ENCODE measurements at regions not wholly inside any gene's neighbourhood (a gene's known extent, or its start where the extent isn't known, plus 50 kb on each side); places are given as distances from the start of the nearest gene placed in this dataset.

DNA sequence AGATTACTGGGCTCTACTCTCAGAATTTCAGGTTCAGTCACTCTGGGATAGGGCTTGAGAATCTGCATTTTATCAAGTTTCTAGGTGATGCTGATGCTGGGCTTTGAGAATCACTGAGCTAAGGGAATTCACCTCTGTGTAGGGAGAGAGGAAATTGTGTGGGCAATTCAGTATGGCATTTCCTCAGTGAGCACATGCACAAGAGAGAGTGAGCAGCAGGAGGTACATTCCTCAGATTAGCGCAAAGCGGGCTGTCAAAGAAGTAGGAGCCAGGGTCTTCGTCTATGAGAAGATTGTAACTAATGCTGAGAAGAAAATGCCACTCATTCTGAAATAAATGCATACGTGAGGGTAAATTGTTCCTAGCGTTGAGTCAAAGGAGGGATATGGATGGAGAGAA, 175.9 kb downstream of the KIF4B start:
- Mint-ChIP-seq H3K27ac (no peak overlapping the region), H3K9me3 (ENCODE audit: low read depth) (no peaks in the 10 kb centered on the region), H3K4me3 (no peak overlapping the region), H3K36me3 (no peaks in the 10 kb centered on the region), H3K4me1 (no peaks in the 10 kb centered on the region), H3K27me3 (no peaks in the 10 kb centered on the region)
- CTCF ChIA-PET = no interaction called here
- ATAC-seq = no peak
- DNase-seq = no peak

DNA sequence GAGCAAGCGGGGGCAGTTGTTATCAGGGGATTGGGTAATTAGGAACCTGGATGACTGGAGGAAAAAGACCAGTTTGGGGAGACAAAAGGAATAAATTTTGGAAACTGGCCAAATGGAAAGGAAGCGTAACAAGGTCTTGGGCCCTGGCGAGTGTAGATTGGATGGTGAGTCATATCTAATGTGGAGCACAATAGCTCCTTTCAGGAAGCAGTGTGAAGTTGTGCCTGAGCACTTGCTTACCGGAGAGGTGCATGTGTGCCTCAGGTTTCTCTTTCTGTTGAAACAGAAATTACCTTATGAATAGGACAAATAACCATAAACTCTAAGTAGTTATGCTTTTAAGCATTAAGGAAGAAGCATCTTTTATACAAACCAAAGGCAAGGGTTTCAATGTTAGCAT, 176.4 kb downstream of the KIF4B start:
- ATAC-seq (no peak), DNase-seq (no peak)
- Mint-ChIP-seq H3K27ac (no peak overlapping the region), H3K9me3 (ENCODE audit: low read depth) (no peaks in the 10 kb centered on the region), H3K4me3 (no peak overlapping the region), H3K36me3 (no peaks in the 10 kb centered on the region), H3K27me3 (no peaks in the 10 kb centered on the region), H3K4me1 (no peaks in the 10 kb centered on the region)
- CTCF ChIA-PET = no interaction called here

DNA sequence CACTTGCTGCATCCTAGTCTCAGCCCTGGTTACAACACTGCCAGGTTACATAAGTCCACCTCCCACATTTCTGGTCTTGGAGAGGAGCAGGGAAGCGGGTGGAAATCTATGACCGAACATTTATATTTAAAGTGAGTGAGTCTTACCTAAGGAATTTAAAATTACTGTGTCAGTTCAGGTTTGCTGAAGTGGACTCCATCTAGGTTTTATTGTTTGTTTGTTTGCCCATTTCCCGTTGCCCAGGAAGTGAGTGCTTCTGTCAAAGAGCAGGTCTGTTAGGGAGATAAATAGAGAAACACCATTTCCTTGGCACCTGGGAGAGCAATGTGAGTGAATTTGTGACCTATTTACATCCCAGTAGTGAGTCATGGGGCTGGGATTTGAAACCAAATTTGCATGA, 179.5 kb downstream of the KIF4B start:
- ATAC-seq (no peak), DNase-seq (no peak)
- no peak overlapping the region for H3K27ac Mint-ChIP-seq
- H3K9me3 Mint-ChIP-seq (ENCODE audit: low read depth) = no peaks in the 10 kb centered on the region
- H3K4me3 Mint-ChIP-seq = no peak overlapping the region
- H3K27me3 Mint-ChIP-seq = no peaks in the 10 kb centered on the region
- no peaks in the 10 kb centered on the region for H3K4me1 Mint-ChIP-seq
- CTCF ChIA-PET = no interaction called here
- no peaks in the 10 kb centered on the region for H3K36me3 Mint-ChIP-seq

DNA sequence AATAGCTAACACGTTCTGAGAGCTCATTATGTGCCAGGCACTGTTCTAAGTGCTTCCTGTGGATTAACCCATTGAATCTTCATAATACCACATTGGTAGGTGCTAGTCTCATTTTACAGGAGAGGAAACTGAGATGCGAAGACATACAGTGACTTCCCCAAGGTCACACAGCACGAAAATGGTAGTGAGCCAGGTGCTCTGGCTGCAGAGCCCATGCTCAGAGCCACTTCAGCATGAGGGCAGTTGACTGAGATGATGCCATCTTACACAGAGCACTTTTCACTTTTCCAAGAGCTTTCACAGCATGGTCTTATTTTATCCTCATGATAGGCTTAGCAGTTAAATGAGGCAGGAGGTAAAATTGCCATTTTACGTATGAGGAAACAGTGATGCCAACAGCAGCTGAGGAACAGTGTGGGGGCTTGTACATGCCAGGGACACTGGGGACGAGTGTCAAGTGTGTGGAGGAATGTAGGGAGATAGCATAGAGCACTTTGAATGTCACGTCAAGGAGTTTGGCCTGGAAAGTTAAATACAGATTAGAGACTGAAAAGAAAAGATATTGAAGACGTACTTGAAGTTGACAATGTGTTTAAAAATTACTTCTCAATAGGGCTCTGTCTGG, 180.0 kb downstream of the KIF4B start:
- no peak overlapping the region for H3K27ac Mint-ChIP-seq
- ATAC-seq (no peak), DNase-seq (no peak)
- no peaks in the 10 kb centered on the region for H3K36me3 Mint-ChIP-seq
- no peaks in the 10 kb centered on the region for H3K4me1 Mint-ChIP-seq
- no peak overlapping the region for H3K4me3 Mint-ChIP-seq
- no peaks in the 10 kb centered on the region for H3K27me3 Mint-ChIP-seq
- CTCF ChIA-PET = no interaction called here
- no peaks in the 10 kb centered on the region for H3K9me3 Mint-ChIP-seq (ENCODE audit: low read depth)

DNA sequence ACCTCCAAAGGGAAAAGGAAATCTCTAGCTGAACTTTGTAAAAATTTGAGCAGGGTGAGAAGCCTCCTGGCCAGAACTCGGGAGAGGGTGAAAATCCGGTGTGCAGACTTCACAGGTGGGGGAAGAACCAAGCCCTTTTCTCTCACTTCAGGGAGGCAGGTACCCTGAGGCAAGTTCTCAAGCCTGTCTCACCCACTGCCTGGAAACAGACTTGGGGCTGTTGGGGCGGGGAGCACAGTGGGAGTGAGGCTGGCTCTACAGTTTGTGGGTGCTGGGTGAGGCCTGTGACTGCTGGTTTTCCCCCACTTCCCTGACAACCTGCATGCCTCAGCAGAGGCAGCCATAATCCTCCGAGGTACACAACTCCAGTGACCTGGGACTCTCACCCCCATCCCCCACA, 187.1 kb downstream of the KIF4B start:
- peaks cover 2% of the 10 kb centered on the region for H3K9me3 Mint-ChIP-seq (ENCODE audit: low read depth)
- no peaks in the 10 kb centered on the region for H3K27me3 Mint-ChIP-seq
- CTCF ChIA-PET = no interaction called here
- ATAC-seq (no peak), DNase-seq (no peak)
- H3K4me3 Mint-ChIP-seq = no peak overlapping the region
- H3K4me1 Mint-ChIP-seq = no peaks in the 10 kb centered on the region
- H3K36me3 Mint-ChIP-seq = no peaks in the 10 kb centered on the region
- no peak overlapping the region for H3K27ac Mint-ChIP-seq

DNA sequence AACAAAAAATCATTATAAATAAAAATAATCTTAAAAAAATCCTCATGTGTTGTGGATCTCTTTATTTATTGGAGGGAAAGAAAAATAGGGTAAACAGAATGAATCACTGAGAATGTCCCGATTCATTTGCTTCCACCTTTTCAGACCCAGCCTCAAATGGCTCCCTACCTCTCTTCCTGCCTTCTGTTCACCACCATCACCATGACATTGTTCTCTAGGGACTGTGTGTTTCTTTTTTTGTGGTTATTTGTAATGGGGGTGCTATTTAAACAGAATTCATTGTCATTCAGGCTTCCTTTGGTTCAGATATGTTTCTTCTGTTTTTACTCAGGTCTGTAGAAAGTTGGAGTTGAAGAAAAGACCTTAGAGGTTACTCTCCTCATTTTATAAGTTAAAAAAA, 198.2 kb downstream of the KIF4B start:
- no peak for ATAC-seq
- H3K4me3 Mint-ChIP-seq = no peak overlapping the region
- H3K27ac Mint-ChIP-seq = no peak overlapping the region

DNA sequence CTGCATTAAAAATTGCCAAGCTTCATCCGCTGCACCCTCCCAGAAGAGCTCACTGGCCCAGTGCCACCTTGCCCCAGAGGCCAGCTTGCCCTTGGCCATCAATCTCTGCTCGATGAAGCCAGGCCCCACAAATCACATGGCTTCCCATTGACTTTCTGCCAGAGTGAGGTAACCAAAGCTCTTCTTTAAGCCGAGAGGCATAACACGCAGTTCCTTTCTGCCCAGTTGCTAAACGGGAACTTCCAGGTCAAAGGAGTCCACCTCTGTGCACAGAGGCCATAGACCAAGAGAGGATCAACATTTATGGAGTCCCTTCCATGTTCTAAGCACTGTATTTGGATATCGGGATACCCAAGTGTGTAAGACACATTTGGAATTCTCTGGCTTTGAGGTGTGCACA, 208.8 kb downstream of the KIF4B start:
- H3K27ac Mint-ChIP-seq = no peak overlapping the region
- ATAC-seq (no peak), DNase-seq (no peak)
- no peaks in the 10 kb centered on the region for H3K9me3 Mint-ChIP-seq (ENCODE audit: low read depth)
- H3K4me1 Mint-ChIP-seq = no peaks in the 10 kb centered on the region
- CTCF ChIA-PET = no interaction called here
- H3K36me3 Mint-ChIP-seq = no peaks in the 10 kb centered on the region
- no peaks in the 10 kb centered on the region for H3K27me3 Mint-ChIP-seq
- no peak overlapping the region for H3K4me3 Mint-ChIP-seq

More for the DNA sequence above, 198.2 kb downstream of the KIF4B start:
- Mint-ChIP-seq H3K27me3 (no peaks in the 10 kb centered on the region), H3K9me3 (ENCODE audit: low read depth) (no peaks in the 10 kb centered on the region), H3K4me1 (no peaks in the 10 kb centered on the region), H3K36me3 (no peaks in the 10 kb centered on the region)
- CTCF ChIA-PET = no interaction called here
- DNase-seq = no peak

DNA sequence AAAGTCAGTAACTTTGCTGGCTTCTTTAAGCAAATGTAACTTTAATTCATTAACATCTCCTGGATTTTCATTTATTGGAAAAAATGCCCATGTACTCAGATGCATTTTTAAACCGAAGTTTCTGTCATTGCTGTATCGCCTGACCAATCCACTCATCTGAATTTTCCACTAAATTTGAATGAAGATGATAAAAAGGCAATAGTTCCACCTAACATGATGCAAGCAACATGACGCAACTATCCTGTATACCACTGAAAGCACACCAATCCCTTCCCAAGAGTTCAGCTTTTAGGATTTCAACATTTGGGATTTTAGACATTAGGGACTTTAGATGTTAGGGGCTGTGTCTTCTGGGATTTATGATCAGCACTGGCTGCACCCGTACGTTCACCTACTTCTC, 215.6 kb downstream of the KIF4B start:
- ATAC-seq (no peak), DNase-seq (no peak)
- CTCF ChIA-PET = no interaction called here
- H3K9me3 Mint-ChIP-seq (ENCODE audit: low read depth) = no peaks in the 10 kb centered on the region
- no peak overlapping the region for H3K4me3 Mint-ChIP-seq
- H3K36me3 Mint-ChIP-seq = no peaks in the 10 kb centered on the region
- H3K4me1 Mint-ChIP-seq = no peaks in the 10 kb centered on the region
- H3K27me3 Mint-ChIP-seq = no peaks in the 10 kb centered on the region
- no peak overlapping the region for H3K27ac Mint-ChIP-seq

DNA sequence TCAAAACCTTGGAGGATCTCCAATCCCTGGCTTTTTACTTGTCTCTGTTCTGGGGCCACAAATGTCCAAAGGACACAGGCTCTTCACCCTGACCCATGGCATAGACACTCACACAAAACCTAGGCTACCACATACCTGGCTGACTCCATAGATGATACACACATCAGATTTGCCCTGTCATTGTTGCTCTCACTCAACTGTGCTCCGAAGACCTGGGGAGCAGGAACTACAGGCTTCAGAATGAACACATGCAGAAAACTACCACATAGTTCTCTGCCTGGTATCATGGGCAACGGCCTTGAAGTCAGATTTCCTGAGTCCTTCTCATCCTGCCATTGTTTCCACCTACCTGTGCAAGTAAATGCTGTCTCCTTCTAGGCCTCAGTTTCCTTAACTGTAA, 226.2 kb downstream of the KIF4B start:
- DNase-seq = no peak
- Mint-ChIP-seq H3K27ac (no peak overlapping the region), H3K27me3 (no peaks in the 10 kb centered on the region), H3K4me3 (no peak overlapping the region), H3K9me3 (ENCODE audit: low read depth) (peaks cover 4% of the 10 kb centered on the region), H3K4me1 (no peaks in the 10 kb centered on the region), H3K36me3 (no peaks in the 10 kb centered on the region)
- CTCF ChIA-PET = no interaction called here
- no peak for ATAC-seq

DNA sequence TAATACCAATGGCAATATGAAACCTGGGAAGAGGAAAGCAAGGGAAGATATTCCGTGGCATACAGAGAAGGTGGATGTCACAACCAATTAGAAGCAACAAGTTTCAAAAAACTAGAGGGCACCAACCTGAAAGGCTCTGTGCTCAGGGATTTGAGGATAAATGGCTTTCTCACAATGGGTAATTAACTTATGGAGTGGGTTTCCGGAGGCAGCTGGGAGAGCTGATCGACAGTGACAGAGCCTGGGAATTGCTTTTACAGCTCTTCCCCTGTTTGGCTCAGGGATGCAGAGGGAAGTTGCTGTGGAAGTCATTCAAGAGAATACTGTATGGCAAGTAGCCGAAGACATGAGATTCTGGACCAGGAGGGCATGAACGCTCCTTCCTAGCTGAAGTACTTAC, 237.0 kb downstream of the KIF4B start:
- DNase-seq = no peak
- ATAC-seq = no peak
- Mint-ChIP-seq H3K27ac (no peak overlapping the region), H3K27me3 (no peaks in the 10 kb centered on the region), H3K9me3 (ENCODE audit: low read depth) (peaks cover 2% of the 10 kb centered on the region), H3K4me3 (no peak overlapping the region), H3K36me3 (no peaks in the 10 kb centered on the region), H3K4me1 (no peaks in the 10 kb centered on the region)
- CTCF ChIA-PET = no interaction called here

DNA sequence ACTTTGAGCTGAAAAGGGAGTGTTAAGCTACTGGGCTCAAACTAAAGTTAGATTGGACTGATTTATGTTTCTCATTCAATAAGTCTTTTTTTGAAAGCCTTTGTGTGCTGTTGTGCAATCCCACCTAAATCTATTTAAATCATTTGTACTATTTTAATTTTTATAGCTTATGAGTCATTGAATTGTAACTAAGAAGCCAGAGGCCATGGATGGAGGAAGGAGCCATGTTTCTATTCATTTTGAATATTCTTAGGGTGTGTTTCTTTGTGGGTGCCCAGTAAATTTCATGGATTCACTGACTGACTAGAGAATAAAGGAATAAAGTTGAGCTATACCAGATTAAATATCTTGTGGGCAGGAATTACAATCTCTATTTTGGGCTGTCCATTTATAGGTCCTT, 238.5 kb downstream of the KIF4B start:
- H3K4me1 Mint-ChIP-seq = no peaks in the 10 kb centered on the region
- DNase-seq (no peak), ATAC-seq (no peak)
- CTCF ChIA-PET = no interaction called here
- no peaks in the 10 kb centered on the region for H3K36me3 Mint-ChIP-seq
- H3K4me3 Mint-ChIP-seq = no peak overlapping the region
- H3K9me3 Mint-ChIP-seq (ENCODE audit: low read depth) = no peaks in the 10 kb centered on the region
- no peaks in the 10 kb centered on the region for H3K27me3 Mint-ChIP-seq
- no peak overlapping the region for H3K27ac Mint-ChIP-seq

DNA sequence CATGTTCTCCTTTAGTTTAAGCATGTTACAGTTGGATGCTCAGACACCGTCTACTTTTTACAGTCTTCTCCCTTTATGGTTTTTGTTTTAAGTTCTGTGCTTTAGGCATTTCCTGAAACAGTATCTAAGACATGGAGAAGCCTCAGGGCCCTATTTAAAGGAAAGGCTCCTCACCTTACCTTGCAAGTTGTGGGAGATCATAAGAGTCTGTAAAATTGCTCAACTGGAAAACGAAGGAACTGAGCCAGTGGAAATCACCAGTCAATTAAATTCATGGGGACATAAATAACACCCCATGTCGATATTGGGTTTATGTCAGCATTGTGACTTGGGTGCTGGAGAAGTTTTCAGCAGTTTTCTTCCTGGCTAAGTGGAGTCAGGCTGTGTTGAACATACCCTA, 239.2 kb downstream of the KIF4B start:
- Mint-ChIP-seq H3K27me3 (no peaks in the 10 kb centered on the region), H3K36me3 (no peaks in the 10 kb centered on the region), H3K27ac (no peak overlapping the region), H3K9me3 (ENCODE audit: low read depth) (no peaks in the 10 kb centered on the region), H3K4me3 (no peak overlapping the region), H3K4me1 (no peaks in the 10 kb centered on the region)
- ATAC-seq (no peak), DNase-seq (no peak)
- CTCF ChIA-PET = no interaction called here

DNA sequence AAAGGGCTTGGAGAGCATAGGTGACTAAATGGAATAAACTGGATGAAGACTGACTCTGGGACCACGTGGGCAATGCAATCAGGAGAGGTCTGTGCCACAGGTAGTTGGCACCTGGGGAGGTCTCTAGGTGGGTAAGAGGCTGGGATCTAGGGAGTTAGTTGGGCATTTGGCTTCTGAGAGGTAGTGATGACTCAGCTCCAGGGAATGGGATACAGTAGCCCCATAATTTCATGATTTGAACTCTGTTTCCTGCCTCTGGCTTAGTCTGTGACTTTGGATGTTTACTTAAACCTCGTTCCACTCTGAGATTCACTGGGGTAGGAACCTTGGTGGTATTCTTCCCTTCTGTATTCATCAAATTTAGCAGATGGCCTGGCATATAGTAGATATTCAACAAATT, 240.8 kb downstream of the KIF4B start:
- no peaks in the 10 kb centered on the region for H3K36me3 Mint-ChIP-seq
- no peak overlapping the region for H3K27ac Mint-ChIP-seq
- no peaks in the 10 kb centered on the region for H3K27me3 Mint-ChIP-seq
- H3K9me3 Mint-ChIP-seq (ENCODE audit: low read depth) = no peaks in the 10 kb centered on the region
- no peaks in the 10 kb centered on the region for H3K4me1 Mint-ChIP-seq
- DNase-seq (no peak), ATAC-seq (no peak)
- no peak overlapping the region for H3K4me3 Mint-ChIP-seq
- CTCF ChIA-PET = no interaction called here

DNA sequence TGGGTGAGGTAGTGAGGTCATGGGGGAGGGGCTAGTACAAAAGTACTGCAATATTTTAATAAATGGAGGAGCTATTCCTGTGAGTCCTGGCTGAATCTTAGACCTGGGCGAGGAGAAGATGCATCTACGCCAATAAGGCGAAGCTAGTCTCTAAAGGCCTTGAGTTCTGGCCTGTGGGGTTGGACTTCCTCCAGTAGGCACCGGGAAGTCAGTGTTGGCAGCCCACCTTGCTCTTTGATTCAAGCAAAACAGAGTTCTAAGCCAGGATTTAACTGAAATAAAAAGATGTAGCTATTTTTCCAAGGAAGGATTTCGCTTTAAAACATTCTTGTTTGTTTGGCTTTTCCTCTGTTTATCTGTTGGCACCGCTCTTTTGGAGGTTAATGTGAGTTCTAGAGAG, 244.6 kb downstream of the KIF4B start:
- Mint-ChIP-seq H3K4me1 (no peaks in the 10 kb centered on the region), H3K27me3 (no peaks in the 10 kb centered on the region), H3K9me3 (ENCODE audit: low read depth) (no peaks in the 10 kb centered on the region), H3K27ac (no peak overlapping the region), H3K4me3 (no peak overlapping the region), H3K36me3 (no peaks in the 10 kb centered on the region)
- CTCF ChIA-PET = no interaction called here
- DNase-seq (no peak), ATAC-seq (no peak)

DNA sequence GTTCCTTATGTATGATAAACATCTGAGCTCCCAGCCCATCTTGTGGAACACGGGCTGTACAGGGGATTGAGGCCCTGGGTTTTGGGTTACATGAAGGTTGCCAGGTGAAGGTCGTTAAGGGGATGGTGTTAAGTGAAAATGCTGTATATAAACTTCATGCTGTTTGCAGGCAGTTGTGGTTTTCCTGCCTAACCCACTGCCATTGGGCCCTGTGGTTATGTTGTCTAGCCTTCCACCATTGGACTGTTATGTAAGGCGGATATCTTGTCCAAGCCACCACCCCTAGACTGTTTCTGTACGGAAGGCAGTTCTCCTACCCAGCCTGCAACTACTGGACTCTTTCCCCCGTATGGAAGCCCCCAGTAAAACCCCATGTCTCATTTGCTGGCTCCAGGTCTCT, 246.1 kb downstream of the KIF4B start:
- CTCF ChIA-PET = interaction anchor here (0.7 kb wide), 1 partner anchor 20 kb away, joined by 3 read pairs; no protein-coding TSS in a partner anchor
- H3K9me3 Mint-ChIP-seq (ENCODE audit: low read depth) = no peaks in the 10 kb centered on the region
- H3K27me3 Mint-ChIP-seq = no peaks in the 10 kb centered on the region
- no peak overlapping the region for H3K27ac Mint-ChIP-seq
- H3K4me3 Mint-ChIP-seq = no peak overlapping the region
- ATAC-seq (no peak), DNase-seq (no peak)
- no peaks in the 10 kb centered on the region for H3K4me1 Mint-ChIP-seq
- no peaks in the 10 kb centered on the region for H3K36me3 Mint-ChIP-seq
